ENCODE measurements at regions not wholly inside any gene's neighbourhood (a gene's known extent, or its start where the extent isn't known, plus 50 kb on each side); places are given as distances from the start of the nearest gene placed in this dataset.

GRCh38 chr15:77540312-77541060 is 92.2 kb downstream of the LINGO1 start:
- DNase-seq = no peak
- ATAC-seq = no peak

- no peak for ATAC-seq
- DNase-seq = no peak
Observed at GRCh38 chr15:77538793-77539497, 93.8 kb downstream of the LINGO1 start.

GRCh38 chr15:77538027-77538451 is 94.7 kb downstream of the LINGO1 start:
- DNase-seq (no peak), ATAC-seq (no peak)

- DNase-seq = no peak
- no peak for ATAC-seq
Observed at GRCh38 chr15:77537006-77537405, 95.7 kb downstream of the LINGO1 start.

GRCh38 chr15:77535845-77536244 is 96.9 kb downstream of the LINGO1 start:
- DNase-seq (no peak), ATAC-seq (no peak)

Measured in stimulated activated naive CD8-positive, alpha-beta T cell treated with anti-CD3 and anti-CD28 coated beads, Interleukin-15, Interleukin-2, amounts not matched to agents 100 U/mL and 50 U/mL, for 24 hours (primary cell).